Activated naive CD8-positive, alpha-beta T cell treated with anti-CD3 and anti-CD28 coated beads, Interleukin-2, amount 10 ng/mL, durations not matched to agents 7 days and 5 days (primary cell): ENCODE measurements at regions not wholly inside any gene's neighbourhood (a gene's known extent, or its start where the extent isn't known, plus 50 kb on each side); places are given as distances from the start of the nearest gene placed in this dataset.

Source experiments
- ATAC-seq: fragments of 150-1000 bp; cut with Tn5 transposase; one replicate; pipeline ENCODE4 v1.10.0; 2021; ENCODE audit warnings: low read depth, moderate library complexity
- POLR2A ChIA-PET: fragments of 350-600 bp; sonication (Branson Sonifier 250); formaldehyde crosslinking; loops from one replicate; lab custom pipeline; 2021; ENCODE audit warnings: antibody characterized with exemption; lab: Charles Lee
- DNase-seq: peaks from one replicate; pipeline ENCODE4 v3.0.0; 2021
- H3K27ac Mint-ChIP-seq: one replicate; pipeline ENCODE4 v1.8.0; 2022; ENCODE audit warnings: mild to moderate bottlenecking, mixed read lengths
- H3K27me3 Mint-ChIP-seq: one replicate; pipeline ENCODE4 v1.8.0; 2022; ENCODE audit warnings: mild to moderate bottlenecking, moderate library complexity, mixed read lengths
- H3K36me3 Mint-ChIP-seq: one replicate; pipeline ENCODE4 v1.8.0; 2021; ENCODE audit warnings: mild to moderate bottlenecking, mixed read lengths
- H3K4me1 Mint-ChIP-seq: one replicate; pipeline ENCODE4 v1.8.0; 2021; ENCODE audit warnings: mixed read lengths
- H3K4me3 Mint-ChIP-seq: one replicate; pipeline ENCODE4 v1.8.0; 2022; ENCODE audit warnings: mild to moderate bottlenecking, moderate library complexity, mixed read lengths
- H3K9me3 Mint-ChIP-seq: one replicate; pipeline ENCODE4 v1.8.0; 2021; ENCODE audit warnings: mixed read lengths

GRCh38 chr6:164532198-164533044 is 777.0 kb downstream of the C6orf118 start:
- Mint-ChIP-seq H3K4me3 (no peak overlapping the region), H3K9me3 (peaks cover 2% of the 10 kb centered on the region), H3K27me3 (no peaks in the 10 kb centered on the region), H3K4me1 (no peaks in the 10 kb centered on the region), H3K36me3 (no peaks in the 10 kb centered on the region), H3K27ac (no peak overlapping the region)
- POLR2A ChIA-PET: no interaction called here
- ATAC-seq (no peak), DNase-seq (no peak)

- Mint-ChIP-seq H3K9me3 (no peaks in the 10 kb centered on the region), H3K27ac (no peak overlapping the region), H3K27me3 (no peaks in the 10 kb centered on the region), H3K4me1 (no peaks in the 10 kb centered on the region), H3K4me3 (no peak overlapping the region), H3K36me3 (no peaks in the 10 kb centered on the region)
- no peak for DNase-seq
- no peak for ATAC-seq
- POLR2A ChIA-PET: no interaction called here
Measured at GRCh38 chr6:164531736-164532135, 777.7 kb downstream of the C6orf118 start.

- no peak for ATAC-seq
- no peak overlapping the region for H3K27ac Mint-ChIP-seq
- no peaks in the 10 kb centered on the region for H3K4me1 Mint-ChIP-seq
- peaks cover 6% of the 10 kb centered on the region for H3K9me3 Mint-ChIP-seq
- H3K27me3 Mint-ChIP-seq: no peaks in the 10 kb centered on the region
- H3K36me3 Mint-ChIP-seq: no peaks in the 10 kb centered on the region
- no peak for DNase-seq
- POLR2A ChIA-PET: no interaction called here
- H3K4me3 Mint-ChIP-seq: no peak overlapping the region
Measured at GRCh38 chr6:164528539-164528938, 780.9 kb downstream of the C6orf118 start.

GRCh38 chr6:164523087-164523654 is 786.2 kb downstream of the C6orf118 start:
- Mint-ChIP-seq H3K9me3 (peaks cover 8% of the 10 kb centered on the region), H3K36me3 (no peaks in the 10 kb centered on the region), H3K4me3 (no peak overlapping the region), H3K27ac (no peak overlapping the region), H3K27me3 (no peaks in the 10 kb centered on the region), H3K4me1 (no peaks in the 10 kb centered on the region)
- POLR2A ChIA-PET: no interaction called here
- no peak for DNase-seq
- ATAC-seq: no peak

GRCh38 chr6:164520916-164521315 is 788.5 kb downstream of the C6orf118 start:
- no peak overlapping the region for H3K4me3 Mint-ChIP-seq
- ATAC-seq: no peak
- no peak overlapping the region for H3K27ac Mint-ChIP-seq
- no peaks in the 10 kb centered on the region for H3K4me1 Mint-ChIP-seq
- H3K27me3 Mint-ChIP-seq: no peaks in the 10 kb centered on the region
- no peak for DNase-seq
- peaks cover 10% of the 10 kb centered on the region for H3K9me3 Mint-ChIP-seq
- H3K36me3 Mint-ChIP-seq: no peaks in the 10 kb centered on the region
- POLR2A ChIA-PET: no interaction called here

- Mint-ChIP-seq H3K9me3 (peaks cover 3% of the 10 kb centered on the region), H3K27ac (no peak overlapping the region), H3K27me3 (no peaks in the 10 kb centered on the region), H3K36me3 (no peaks in the 10 kb centered on the region), H3K4me3 (no peak overlapping the region), H3K4me1 (no peaks in the 10 kb centered on the region)
- POLR2A ChIA-PET: no interaction called here
- no peak for ATAC-seq
- no peak for DNase-seq
Measured at GRCh38 chr6:164507206-164507940, 802.0 kb downstream of the C6orf118 start.

GRCh38 chr6:164505425-164505824 is 804.0 kb downstream of the C6orf118 start:
- Mint-ChIP-seq H3K4me3 (no peak overlapping the region), H3K9me3 (peaks cover 3% of the 10 kb centered on the region), H3K27me3 (no peaks in the 10 kb centered on the region), H3K4me1 (no peaks in the 10 kb centered on the region), H3K36me3 (no peaks in the 10 kb centered on the region), H3K27ac (no peak overlapping the region)
- no peak for DNase-seq
- ATAC-seq: no peak
- POLR2A ChIA-PET: no interaction called here

GRCh38 chr6:164502833-164503232 is 806.6 kb downstream of the C6orf118 start:
- Mint-ChIP-seq H3K4me1 (no peaks in the 10 kb centered on the region), H3K4me3 (no peak overlapping the region), H3K27me3 (no peaks in the 10 kb centered on the region), H3K9me3 (peaks cover 3% of the 10 kb centered on the region), H3K27ac (no peak overlapping the region), H3K36me3 (no peaks in the 10 kb centered on the region)
- POLR2A ChIA-PET: no interaction called here
- DNase-seq (no peak), ATAC-seq (no peak)

GRCh38 chr6:164495882-164496495 is 813.4 kb downstream of the C6orf118 start:
- POLR2A ChIA-PET: no interaction called here
- DNase-seq (no peak), ATAC-seq (no peak)
- Mint-ChIP-seq H3K4me3 (no peak overlapping the region), H3K27me3 (no peaks in the 10 kb centered on the region), H3K36me3 (no peaks in the 10 kb centered on the region), H3K9me3 (peaks cover 4% of the 10 kb centered on the region), H3K27ac (no peak overlapping the region), H3K4me1 (no peaks in the 10 kb centered on the region)

GRCh38 chr6:164478426-164478825 is 831.0 kb downstream of the C6orf118 start:
- peaks cover 3% of the 10 kb centered on the region for H3K9me3 Mint-ChIP-seq
- H3K27me3 Mint-ChIP-seq: no peaks in the 10 kb centered on the region
- POLR2A ChIA-PET: no interaction called here
- DNase-seq (no peak), ATAC-seq (no peak)
- no peaks in the 10 kb centered on the region for H3K36me3 Mint-ChIP-seq
- no peak overlapping the region for H3K4me3 Mint-ChIP-seq
- no peak overlapping the region for H3K27ac Mint-ChIP-seq
- no peaks in the 10 kb centered on the region for H3K4me1 Mint-ChIP-seq

- no peak overlapping the region for H3K27ac Mint-ChIP-seq
- peaks cover 3% of the 10 kb centered on the region for H3K9me3 Mint-ChIP-seq
- no peak overlapping the region for H3K4me3 Mint-ChIP-seq
- no peaks in the 10 kb centered on the region for H3K36me3 Mint-ChIP-seq
- POLR2A ChIA-PET: no interaction called here
- DNase-seq (no peak), ATAC-seq (no peak)
- no peaks in the 10 kb centered on the region for H3K4me1 Mint-ChIP-seq
- no peaks in the 10 kb centered on the region for H3K27me3 Mint-ChIP-seq
Measured at GRCh38 chr6:164477790-164478189, 831.6 kb downstream of the C6orf118 start.

- no peak for DNase-seq
- Mint-ChIP-seq H3K9me3 (peaks cover 1% of the 10 kb centered on the region), H3K27me3 (no peaks in the 10 kb centered on the region), H3K4me1 (no peaks in the 10 kb centered on the region), H3K4me3 (no peak overlapping the region), H3K27ac (no peak overlapping the region), H3K36me3 (no peaks in the 10 kb centered on the region)
- no peak for ATAC-seq
- POLR2A ChIA-PET: no interaction called here
Measured at GRCh38 chr6:164477101-164477500, 832.3 kb downstream of the C6orf118 start.

GRCh38 chr6:164469276-164469949 is 840.0 kb downstream of the C6orf118 start:
- Mint-ChIP-seq H3K4me1 (no peaks in the 10 kb centered on the region), H3K4me3 (no peak overlapping the region), H3K27me3 (no peaks in the 10 kb centered on the region), H3K27ac (no peak overlapping the region), H3K36me3 (no peaks in the 10 kb centered on the region), H3K9me3 (peaks cover 3% of the 10 kb centered on the region)
- ATAC-seq (no peak), DNase-seq (no peak)
- POLR2A ChIA-PET: no interaction called here
